Esophagus muscularis mucosa (tissue), 3 donors: ENCODE measurements at regions not wholly inside any gene's neighbourhood (a gene's known extent, or its start where the extent isn't known, plus 50 kb on each side); places are given as distances from the start of the nearest gene placed in this dataset.

Source experiments
- CTCF ChIP-seq, 3 experiments: fragments of 200-600 bp in 2 of 3; fragments of 450-650 bp in 1 of 3; sonication (generic) in 2 of 3; IDR thresholded peaks; one replicate each; pipeline ENCODE4 v1.5.1; 2017 to 2019; ENCODE audit warnings: antibody characterized with exemption in 3 of 3, mild to moderate bottlenecking in 2 of 3, moderate library complexity in 1 of 3
- POLR2A ChIP-seq: fragments of 450-650 bp; IDR thresholded peaks from one replicate; pipeline ENCODE4 v1.6.1; 2017; ENCODE audit warnings: antibody characterized with exemption, moderate library complexity, mild to moderate bottlenecking, low read depth
- POLR2AphosphoS5 ChIP-seq, 2 donors: sonication (generic); formaldehyde crosslinking; IDR thresholded peaks; one replicate each; pipeline ENCODE4 v1.6.1; 2017; ENCODE audit warnings: antibody characterized with exemption in 2 of 2

GRCh38 chr14:84694161-84694560 is 835.8 kb upstream of the FLRT2 start:
- TF ChIP-seq POLR2A (no peak), CTCF (IDR thresholded peaks at IDR 0.05) (no peak), POLR2AphosphoS5 (IDR thresholded peaks at IDR 0.05) (no peak)
